RPMI8226 (cell line): ENCODE measurements at regions not wholly inside any gene's neighbourhood (a gene's known extent, or its start where the extent isn't known, plus 50 kb on each side); places are given as distances from the start of the nearest gene placed in this dataset.

ENCODE experiments used
- DNase-seq: peaks from one replicate; pipeline ENCODE4 v3.0.0-alpha.2; 2015

GRCh38 chr17:27217631-27218030 lies 76.3 kb upstream of the WSB1 start:
- peak; percentile 65 for DNase-seq

DNA sequence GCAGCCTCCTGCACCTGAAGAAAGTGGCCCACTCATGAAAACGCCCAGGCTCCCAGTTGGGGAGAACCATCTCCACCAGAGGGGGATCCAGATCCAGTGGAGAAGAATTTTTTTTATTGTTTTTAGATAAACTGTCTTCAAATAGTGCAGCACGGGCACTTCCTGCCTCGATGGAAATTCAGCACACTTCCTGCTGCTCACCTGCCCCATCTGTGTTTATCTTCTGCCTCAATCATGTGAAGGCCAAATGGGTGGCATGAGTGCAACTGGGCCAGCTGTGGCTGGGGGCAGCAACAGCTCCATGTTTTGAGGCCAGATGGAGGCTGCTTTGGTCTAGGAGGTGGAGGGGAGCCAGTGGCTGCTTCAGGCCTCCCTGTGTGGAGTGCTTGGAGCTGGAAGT lies 75.9 kb upstream of the WSB1 start:
- peak; percentile 39 for DNase-seq

DNA sequence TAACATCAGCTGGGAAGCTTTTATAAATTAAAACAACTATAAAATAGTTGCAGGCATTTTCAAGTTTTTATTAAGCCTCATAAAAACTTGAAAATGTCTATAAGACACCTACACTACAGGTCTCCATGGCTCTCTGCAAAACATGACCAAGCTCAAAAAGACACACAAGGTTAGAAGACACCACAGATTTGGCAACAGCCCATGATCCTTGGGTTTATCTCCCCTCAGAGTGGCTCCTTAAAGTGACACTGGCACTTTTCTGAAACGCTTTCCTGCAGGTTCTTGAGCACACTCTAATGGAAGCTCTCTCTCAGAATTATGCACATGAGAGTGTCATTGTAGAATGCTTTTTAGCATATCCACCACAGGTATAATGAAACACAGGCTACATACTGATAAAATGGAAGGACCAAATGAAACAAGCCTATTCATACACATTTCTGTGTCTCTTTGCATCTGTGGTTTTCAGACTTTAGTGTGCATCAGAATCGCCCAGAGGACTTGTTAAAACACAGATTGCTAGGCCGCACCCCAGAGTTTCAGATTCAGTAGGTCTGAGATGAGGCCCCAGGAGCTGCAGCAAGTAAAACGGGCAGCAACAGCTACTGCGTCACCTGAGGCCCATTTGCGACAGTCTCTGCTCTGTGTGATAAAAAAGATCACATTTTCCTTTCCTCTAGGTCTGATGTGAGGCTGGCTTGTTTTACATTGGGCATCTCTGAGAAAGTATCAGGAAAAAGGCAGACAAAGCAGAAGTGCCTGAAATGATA lies 75.0 kb upstream of the WSB1 start:
- peak; percentile 66 for DNase-seq

- DNase-seq = no peak
Observed at GRCh38 chr17:27222515-27222914, 71.4 kb upstream of the WSB1 start.

GRCh38 chr17:27224526-27225315 lies 69.2 kb upstream of the WSB1 start:
- no peak for DNase-seq

GRCh38 chr17:27226611-27227230 lies 67.2 kb upstream of the WSB1 start:
- no peak for DNase-seq

GRCh38 chr17:27230996-27231395 lies 62.9 kb upstream of the WSB1 start:
- DNase-seq = no peak

- no peak for DNase-seq
Observed at GRCh38 chr17:27232328-27232727, 61.6 kb upstream of the WSB1 start.

DNA sequence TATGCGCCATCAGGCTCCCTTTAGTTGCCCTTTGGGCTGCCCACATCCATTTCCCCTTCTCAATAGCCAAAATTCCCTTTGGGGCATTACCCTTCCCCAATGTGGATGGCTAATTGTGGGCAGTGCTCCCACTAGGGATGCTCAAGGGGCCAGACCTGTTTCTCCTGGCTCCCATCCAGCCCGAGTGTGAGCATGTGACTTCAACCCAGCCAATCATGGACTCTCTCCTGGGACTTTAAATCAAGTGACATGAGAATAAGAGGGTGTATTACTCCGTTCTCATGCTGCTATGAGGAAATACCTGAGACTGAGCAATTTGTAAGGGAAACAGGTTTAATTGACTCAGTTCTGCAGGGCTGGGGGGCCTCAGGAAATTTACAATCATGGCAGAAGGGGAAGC lies 60.9 kb upstream of the WSB1 start:
- no peak for DNase-seq

DNA sequence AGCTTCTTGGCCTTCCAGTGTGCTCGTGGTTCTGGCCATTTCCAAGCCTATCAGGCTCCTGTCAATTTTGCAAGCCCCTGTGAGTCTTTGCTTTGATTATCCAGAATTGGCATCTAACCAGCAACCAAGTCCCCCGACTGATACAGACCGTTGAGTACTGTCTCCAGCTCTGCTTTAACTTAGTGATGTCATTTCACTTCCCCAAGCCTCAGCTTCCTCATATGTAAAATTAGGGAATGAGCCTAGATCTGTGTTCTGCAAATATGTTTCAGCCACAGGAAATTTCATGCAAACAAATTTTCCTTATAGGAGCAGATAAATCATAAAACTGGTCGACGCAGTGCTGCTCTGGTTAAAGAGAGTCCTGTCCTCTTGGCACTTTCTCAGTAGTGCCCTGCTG lies 60.1 kb upstream of the WSB1 start:
- DNase-seq = no peak

- DNase-seq = peak; percentile 84
Observed at GRCh38 chr17:27236717-27237315, 57.1 kb upstream of the WSB1 start.

GRCh38 chr17:27237890-27238289 lies 56.0 kb upstream of the WSB1 start:
- no peak for DNase-seq

DNA sequence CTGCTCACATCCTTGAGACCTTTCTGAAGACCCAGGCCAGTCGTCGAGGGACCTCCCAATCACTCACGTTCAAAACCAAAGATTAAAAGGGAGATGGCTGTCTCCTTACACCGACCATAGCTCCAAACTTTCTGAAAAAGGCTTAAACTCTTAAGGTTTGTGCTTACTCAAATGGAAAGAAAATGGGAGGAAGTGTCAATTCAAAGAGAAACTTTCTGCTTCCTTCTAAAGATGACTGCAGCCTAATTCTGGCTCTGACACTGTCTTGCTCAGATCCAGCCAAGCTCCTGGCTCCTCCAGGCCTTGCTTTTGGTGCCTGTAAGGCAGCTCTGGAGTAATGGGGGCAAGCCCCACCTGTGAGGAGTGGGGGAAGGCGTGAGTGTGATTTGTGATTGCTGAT lies 54.9 kb upstream of the WSB1 start:
- no peak for DNase-seq

DNA sequence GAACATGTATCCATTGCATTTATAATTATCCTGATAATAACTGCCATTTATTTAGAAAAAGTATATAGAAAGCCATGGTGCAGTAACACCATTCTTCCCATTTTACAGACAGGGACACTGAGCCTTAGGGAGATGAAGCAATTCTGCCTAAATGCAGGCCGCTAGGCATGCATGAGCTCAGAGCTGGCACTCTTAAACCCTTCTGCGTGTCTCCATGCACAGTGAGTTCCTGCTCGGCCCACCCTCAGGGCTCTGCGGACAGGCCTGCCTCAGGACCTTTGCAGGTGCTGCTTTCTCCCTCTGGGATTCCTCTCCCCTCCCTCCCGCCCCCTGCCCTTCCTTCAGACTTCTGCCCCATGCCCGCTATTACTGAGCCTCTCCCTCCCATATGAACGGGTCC lies 54.3 kb upstream of the WSB1 start:
- no peak for DNase-seq

GRCh38 chr17:27240086-27240801 lies 53.7 kb upstream of the WSB1 start:
- no peak for DNase-seq

DNA sequence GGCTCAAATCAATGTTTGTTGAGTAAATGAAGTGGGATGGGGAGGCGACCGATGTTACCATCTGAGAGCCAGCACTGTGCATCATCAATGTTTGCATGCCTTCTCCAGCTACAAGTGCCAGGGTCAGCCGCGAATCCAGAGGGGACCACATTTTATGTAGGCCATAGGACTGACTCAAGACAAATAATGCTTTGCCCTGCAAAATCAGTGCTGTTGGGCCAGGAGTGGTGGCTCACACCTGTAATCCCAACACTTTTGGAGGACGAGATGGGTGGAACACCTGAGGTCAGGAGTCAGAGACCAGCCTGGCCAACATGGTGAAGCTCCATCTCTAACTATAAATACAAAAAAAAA lies 53.1 kb upstream of the WSB1 start:
- no peak for DNase-seq

GRCh38 chr17:27241346-27241946 lies 52.5 kb upstream of the WSB1 start:
- DNase-seq = no peak

DNA sequence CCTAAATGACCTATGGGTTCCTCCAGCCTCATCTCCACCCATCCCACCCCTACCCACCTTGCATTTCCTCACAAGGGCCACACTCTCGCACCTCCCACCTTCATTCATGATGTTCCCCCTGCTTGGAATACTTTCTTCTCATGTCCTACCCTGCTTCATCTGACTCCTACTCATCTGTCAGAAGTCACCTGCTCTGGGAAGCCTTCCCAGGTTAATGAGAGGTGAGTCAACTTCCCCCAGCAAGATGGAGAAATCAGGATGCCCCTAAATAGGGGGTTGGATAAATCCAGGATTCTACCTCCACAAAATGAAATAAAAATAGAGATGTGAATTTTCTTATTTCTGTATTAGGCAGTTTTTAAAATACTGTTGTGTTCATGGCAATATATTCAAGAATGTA lies 51.0 kb upstream of the WSB1 start:
- DNase-seq = no peak

DNA sequence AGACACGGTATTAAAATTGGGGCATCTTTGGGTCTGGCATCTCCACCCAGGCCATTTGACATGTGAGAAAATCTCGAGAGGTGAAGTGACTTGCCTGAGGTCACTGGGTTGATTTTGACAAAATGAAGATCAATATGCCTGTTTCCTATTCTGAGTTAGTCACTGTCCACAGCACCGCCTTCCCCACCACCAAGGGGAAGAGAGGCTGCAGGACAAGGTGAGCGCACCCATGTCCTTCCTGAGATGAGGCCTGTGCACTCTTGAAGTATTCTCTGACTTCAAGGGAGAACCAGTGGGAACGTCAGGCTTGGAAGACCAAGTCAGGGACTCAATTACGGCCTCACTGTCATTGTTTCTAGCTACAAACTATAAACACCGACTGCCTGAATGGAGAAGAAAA lies 49.9 kb upstream of the WSB1 start:
- DNase-seq = no peak
